GM18951 (cell line): ENCODE measurements at regions not wholly inside any gene's neighbourhood (a gene's known extent, or its start where the extent isn't known, plus 50 kb on each side); places are given as distances from the start of the nearest gene placed in this dataset.

Source experiments
- POLR2A ChIP-seq: IDR thresholded peaks from 4 replicates; pipeline ENCODE4 v1.6.1; 2011; ENCODE audit warnings: mild to moderate bottlenecking; ENCODE audit not compliant: insufficient read length, insufficient read depth; ENCODE audit errors: extremely low read depth
- in situ Hi-C: fragments of 300-500 bp; cut with MboI; formaldehyde crosslinking; loops from one replicate; pipeline ENCODE4 v1.12.0; 2022; ENCODE audit warnings: low sequenced_read_pairs, mixed read lengths, inconsistent platforms; ENCODE audit not compliant: unreplicated experiment

- in situ Hi-C loops, result no loop called here
- no peak for TF ChIP-seq POLR2A
Measured at GRCh38 chr4:57588557-57588956, 478.4 kb upstream of the IGFBP7 start.

- in situ Hi-C loops, result no loop called here
- no peak for TF ChIP-seq POLR2A
Measured at GRCh38 chr4:57580710-57581599, 470.8 kb upstream of the IGFBP7 start.

- no peak for TF ChIP-seq POLR2A
- in situ Hi-C loops, result no loop called here
Measured at GRCh38 chr4:57575426-57575825, 465.2 kb upstream of the IGFBP7 start.

- in situ Hi-C loops, result no loop called here
Measured at GRCh38 chr4:57554556-57555092, 444.4 kb upstream of the IGFBP7 start.

DNA sequence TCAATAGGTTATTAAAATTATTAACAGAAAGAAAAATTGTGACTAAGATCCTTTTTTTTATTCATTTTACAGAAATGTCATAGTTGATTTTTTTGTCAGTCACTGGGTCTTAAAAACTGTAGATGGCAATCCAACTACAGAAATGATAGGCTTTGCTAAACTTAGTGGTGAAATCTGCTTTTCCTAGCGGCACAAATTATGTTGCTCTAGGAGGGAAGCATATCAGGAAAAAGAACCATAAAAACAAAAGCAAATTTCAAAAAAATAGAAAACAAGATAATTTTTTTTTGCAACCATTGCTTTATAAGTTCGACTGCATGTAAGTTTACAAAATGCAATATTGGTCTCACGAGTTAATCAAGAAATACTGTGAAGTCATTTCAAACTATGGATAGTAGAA lies 443.5 kb upstream of the IGFBP7 start:
- in situ Hi-C loops, result no loop called here
- no peak for TF ChIP-seq POLR2A

More at GRCh38 chr4:57554556-57555092, 444.4 kb upstream of the IGFBP7 start:
- no peak for TF ChIP-seq POLR2A

DNA sequence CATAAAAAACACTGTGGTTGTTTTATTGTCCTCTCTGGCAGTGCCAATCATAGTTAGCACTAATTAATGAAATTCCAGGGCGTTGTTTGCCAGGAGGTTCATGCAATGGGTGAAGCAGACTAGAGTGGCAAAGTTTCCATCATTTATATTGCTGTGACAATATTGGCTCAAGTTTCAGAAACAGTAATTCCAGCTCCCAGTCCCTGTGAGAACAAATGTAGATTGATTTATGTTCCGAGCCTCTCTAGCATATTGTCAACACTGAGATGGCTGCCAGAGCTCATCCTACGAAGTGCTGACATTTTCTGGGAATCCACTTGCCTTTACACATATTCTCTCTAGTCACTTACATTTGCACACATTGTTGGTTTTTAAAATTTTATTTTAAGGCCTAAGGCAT lies 440.0 kb upstream of the IGFBP7 start:
- in situ Hi-C loops, result no loop called here
- no peak for TF ChIP-seq POLR2A

- in situ Hi-C loops, result no loop called here
- no peak for TF ChIP-seq POLR2A
Measured at GRCh38 chr4:57548856-57549255, 438.7 kb upstream of the IGFBP7 start.

DNA sequence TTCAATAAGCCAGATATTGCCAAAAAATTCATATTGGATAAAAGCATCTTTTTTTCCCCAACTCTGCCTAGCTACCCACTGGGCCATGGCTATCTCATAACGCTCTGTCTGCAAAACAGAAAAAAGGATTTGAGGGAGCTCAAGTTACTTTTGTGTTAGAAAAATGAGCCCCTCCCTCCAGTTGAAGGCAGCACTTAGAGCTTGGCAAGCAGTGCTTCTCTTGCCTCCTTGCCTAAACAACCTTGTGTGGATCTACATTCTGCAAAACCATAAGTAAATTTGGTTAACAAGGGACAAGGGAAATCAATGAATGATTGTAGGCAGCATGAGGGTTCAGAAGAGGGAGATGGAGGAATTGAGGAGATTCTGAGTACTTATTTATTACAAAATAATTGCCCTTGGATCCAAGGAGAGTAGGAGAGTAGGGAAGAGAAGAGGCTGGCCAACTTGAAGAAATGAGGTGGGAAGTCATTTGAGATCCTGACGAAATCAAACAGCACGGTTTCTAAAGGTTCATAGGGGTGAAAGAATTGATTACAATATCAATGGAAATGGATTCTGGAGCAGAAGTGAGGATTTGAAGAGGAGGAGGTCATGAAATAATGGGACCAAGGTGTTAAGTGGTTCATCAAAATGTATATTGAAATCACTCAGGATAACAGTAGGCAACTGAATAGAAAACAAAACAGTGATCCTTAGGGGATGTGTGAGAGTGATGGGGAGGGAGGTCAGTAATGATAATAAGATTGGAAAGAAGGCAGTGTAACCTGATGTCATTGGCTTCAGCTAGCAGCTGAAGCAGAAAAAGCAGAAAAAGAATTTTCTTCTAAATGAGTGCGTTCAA lies 434.8 kb upstream of the IGFBP7 start:
- no peak for TF ChIP-seq POLR2A
- in situ Hi-C loops, result no loop called here

DNA sequence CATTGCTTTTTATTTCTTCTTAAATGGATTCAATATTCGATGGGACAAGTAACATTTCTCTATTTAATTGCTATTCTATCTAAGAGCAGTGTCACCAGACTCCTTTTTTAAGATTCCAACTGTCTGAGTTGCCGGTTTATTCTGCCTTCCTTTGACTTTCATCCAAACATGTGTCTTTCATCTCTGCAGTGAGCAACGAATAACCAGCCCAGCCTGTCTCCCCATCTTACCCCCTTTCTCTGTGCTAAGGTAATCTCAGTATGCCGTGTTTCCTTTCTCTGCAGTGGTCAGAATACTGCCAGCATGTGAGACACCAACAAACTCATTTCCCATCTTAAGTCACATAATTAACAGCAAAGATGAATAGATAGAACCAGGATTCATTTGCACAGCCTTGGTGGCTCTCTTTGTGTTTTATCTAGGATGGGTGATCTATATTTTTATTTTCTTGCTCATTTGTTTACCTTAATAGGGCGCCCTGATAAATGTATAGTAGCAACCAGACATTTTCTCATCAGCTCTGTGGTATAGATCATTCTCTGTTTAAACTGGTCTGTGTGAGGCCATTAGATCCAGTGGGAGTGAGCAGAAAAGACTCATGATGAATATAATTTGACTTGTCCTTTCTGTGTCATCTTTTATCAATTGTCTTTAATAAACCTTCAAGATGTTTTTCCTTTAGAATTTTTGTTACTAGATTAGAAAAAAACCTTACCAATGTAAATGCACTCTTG lies 394.8 kb upstream of the IGFBP7 start:
- in situ Hi-C loops, result no loop called here
- no peak for TF ChIP-seq POLR2A

GRCh38 chr4:57504139-57504538 lies 394.0 kb upstream of the IGFBP7 start:
- no peak for TF ChIP-seq POLR2A
- in situ Hi-C loops, result no loop called here

GRCh38 chr4:57501720-57502119 lies 391.5 kb upstream of the IGFBP7 start:
- in situ Hi-C loops, result no loop called here
- TF ChIP-seq POLR2A, result no peak

GRCh38 chr4:57499786-57500185 lies 389.6 kb upstream of the IGFBP7 start:
- TF ChIP-seq POLR2A, result no peak
- in situ Hi-C loops, result no loop called here

GRCh38 chr4:57498251-57498650 lies 388.1 kb upstream of the IGFBP7 start:
- no peak for TF ChIP-seq POLR2A
- in situ Hi-C loops, result no loop called here
